ENCODE measurements at regions not wholly inside any gene's neighbourhood (a gene's known extent, or its start where the extent isn't known, plus 50 kb on each side); places are given as distances from the start of the nearest gene placed in this dataset.

DNA sequence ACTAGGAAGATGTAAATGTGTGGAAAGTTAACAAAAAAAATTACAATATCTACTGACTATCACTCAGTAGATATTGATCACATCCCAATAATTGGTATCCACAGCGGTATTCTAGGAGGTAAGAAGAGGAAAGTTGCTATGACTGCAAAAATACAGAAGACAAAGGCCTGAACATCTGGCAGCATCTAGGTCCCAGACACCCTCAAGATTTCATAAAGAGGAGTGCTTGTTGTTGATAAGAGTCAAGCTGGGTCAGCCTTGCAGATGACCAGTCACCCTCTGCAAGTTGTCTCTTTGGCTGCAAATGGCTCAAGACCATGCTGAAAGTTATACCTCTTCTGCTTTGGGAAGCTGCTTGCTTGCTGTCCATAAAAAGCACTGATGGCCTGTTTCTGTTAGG is 179.8 kb upstream of the FOXN2 start:
- intact Hi-C loops (cut with micrococcal nuclease): no loop called here
- Histone ChIP-seq H3K27ac (ENCODE audit: extremely low read depth, low read depth, low read length) (no peak overlapping the region), H3K9me3 (replicated peaks; ENCODE audit: control insufficient read depth, insufficient read depth, low read depth, low read length) (no peaks in the 10 kb centered on the region; the same call in 1 of the 2 replicates), H3K9ac (ENCODE audit: insufficient read depth in 1 of 2, low read depth in 2 of 2, low read length in 2 of 2) (no peak overlapping the region), H3K4me2 (ENCODE audit: insufficient read depth, low read length) (peak overlapping the region; percentile 53), H4K20me1 (replicated peaks; ENCODE audit: control insufficient read depth, insufficient read depth, low read length) (no peaks in the 10 kb centered on the region), H3K79me2 (ENCODE audit: control insufficient read depth, insufficient read depth, low read length) (no peaks in the 10 kb centered on the region), H3K4me1 (replicated peaks in 1 of 2; ENCODE audit: control insufficient read depth in 2 of 2, insufficient read depth in 2 of 2, low read length in 2 of 2) (peaks cover 0 to 16% of the 10 kb centered on the region in 2 experiments; a peak in 2 of 5 replicates), H3K9me1 (ENCODE audit: control insufficient read depth, insufficient read depth, low read length) (no peaks in the 10 kb centered on the region), H3K27me3 (ENCODE audit: control insufficient read depth in 2 of 2, insufficient read depth in 2 of 2, low read length in 2 of 2) (no peaks in the 10 kb centered on the region), H2AFZ (ENCODE audit: low read depth, low read length) (peak overlapping the region; percentile 3; the same call in 1 of the 2 replicates), H3K36me3 (ENCODE audit: control insufficient read depth, insufficient read depth, low read length) (no peaks in the 10 kb centered on the region), H3K4me3 (no peak overlapping the region)
- WGBS (ENCODE audit: insufficient coverage, low coverage, missing lambda C conversion rate): 10% methylated on average over 1 of the region's 1 CpG
- CTCF ChIA-PET (ENCODE audit: low intra/inter-chr PET ratio): no interaction called here
- peak; percentile 40 to 82 (median 64) for DNase-seq (ENCODE audit: extremely low read depth in 1 of 4, low spot score in 3 of 4)
- peak; percentile 91 for ATAC-seq
- in situ Hi-C loops (cut with MboI): no loop called here
- POLR2A ChIA-PET: interaction anchor here (0.7 to 2.9 kb wide), 4 partner anchors 9 to 66 kb away, joined by 3 to 26 read pairs (median 4); no protein-coding TSS in a partner anchor
- no TSS peak for BruUV-seq (replicated peaks)
- peak; percentile 95 for FAIRE-seq
- TF ChIP-seq MEIS2 (IDR thresholded peaks at IDR 0.05; ENCODE audit: partially characterized antibody) (peak; percentile 2), ATF7 (IDR thresholded peaks at IDR 0.05) (peak; percentile 24; the same call in 1 of the 2 replicates), RBM25 (IDR thresholded peaks at IDR 0.05; ENCODE audit: low read depth, low read length, severe bottlenecking) (no peak), ELF4 (CRISPR knock-in tag; IDR thresholded peaks at IDR 0.05) (no peak), ZNF780A (CRISPR knock-in tag; IDR thresholded peaks at IDR 0.05) (no peak), ZBTB1 (CRISPR knock-in tag; IDR thresholded peaks at IDR 0.05; ENCODE audit: borderline replicate concordance, low read depth) (no peak), RFX1 (IDR thresholded peaks at IDR 0.05) (peak; percentile 64), SMAD4 (CRISPR knock-in tag; conservative IDR thresholded peaks at IDR 0.05) (peak; percentile 60), TAL1 (IDR thresholded peaks at IDR 0.05) (peak; percentile 90), KDM1A (IDR thresholded peaks at IDR 0.05) (0 out of 4 replicates have a peak, but pooled peaks of 1 of the 2 experiments have one; percentile 44), FOXJ3 (CRISPR knock-in tag; IDR thresholded peaks at IDR 0.05) (0 out of 2 replicates have a peak, but pooled peaks have one; percentile 36), TAF7 (tag; IDR thresholded peaks at IDR 0.05) (no peak), EP400 (IDR thresholded peaks at IDR 0.05) (no peak), SMC3 (conservative IDR thresholded peaks at IDR 0.05; ENCODE audit: insufficient read depth, low read depth, low read length) (no peak), PML (IDR thresholded peaks at IDR 0.05; ENCODE audit: low read length) (peak; percentile 80), CBFA2T3 (IDR thresholded peaks at IDR 0.05) (peak; percentile 93), MED1 (CRISPR knock-in tag; IDR thresholded peaks at IDR 0.05; ENCODE audit: borderline replicate concordance) (no peak), EP300 (IDR thresholded peaks at IDR 0.05; ENCODE audit: low read length) (peak; percentile 62; the same call in 1 of the 2 replicates), ZNF121 (CRISPR knock-in tag; conservative IDR thresholded peaks at IDR 0.05) (no peak), NFIC (IDR thresholded peaks at IDR 0.05) (peak; percentile 71), TEAD4 (IDR thresholded peaks at IDR 0.05; ENCODE audit: low read length) (peak; percentile 91), TEAD4 (CRISPR knock-in tag; IDR thresholded peaks at IDR 0.05; ENCODE audit: borderline replicate concordance) (no peak), HDAC2 (IDR thresholded peaks at IDR 0.05) (peak; percentile 32; the same call in 1 of the 2 replicates), SMARCA4 (IDR thresholded peaks at IDR 0.05) (peak; percentile 81)
- TF ChIP-seq, protein P1, sequence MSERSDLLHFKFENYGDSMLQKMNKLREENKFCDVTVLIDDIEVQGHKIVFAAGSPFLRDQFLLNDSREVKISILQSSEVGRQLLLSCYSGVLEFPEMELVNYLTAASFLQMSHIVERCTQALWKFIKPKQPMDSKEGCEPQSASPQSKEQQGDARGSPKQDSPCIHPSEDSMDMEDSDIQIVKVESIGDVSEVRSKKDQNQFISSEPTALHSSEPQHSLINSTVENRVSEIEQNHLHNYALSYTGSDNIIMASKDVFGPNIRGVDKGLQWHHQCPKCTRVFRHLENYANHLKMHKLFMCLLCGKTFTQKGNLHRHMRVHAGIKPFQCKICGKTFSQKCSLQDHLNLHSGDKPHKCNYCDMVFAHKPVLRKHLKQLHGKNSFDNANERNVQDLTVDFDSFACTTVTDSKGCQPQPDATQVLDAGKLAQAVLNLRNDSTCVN (CRISPR knock-in tag; IDR thresholded peaks at IDR 0.05): no peak
- TF ChIP-seq, protein P2, sequence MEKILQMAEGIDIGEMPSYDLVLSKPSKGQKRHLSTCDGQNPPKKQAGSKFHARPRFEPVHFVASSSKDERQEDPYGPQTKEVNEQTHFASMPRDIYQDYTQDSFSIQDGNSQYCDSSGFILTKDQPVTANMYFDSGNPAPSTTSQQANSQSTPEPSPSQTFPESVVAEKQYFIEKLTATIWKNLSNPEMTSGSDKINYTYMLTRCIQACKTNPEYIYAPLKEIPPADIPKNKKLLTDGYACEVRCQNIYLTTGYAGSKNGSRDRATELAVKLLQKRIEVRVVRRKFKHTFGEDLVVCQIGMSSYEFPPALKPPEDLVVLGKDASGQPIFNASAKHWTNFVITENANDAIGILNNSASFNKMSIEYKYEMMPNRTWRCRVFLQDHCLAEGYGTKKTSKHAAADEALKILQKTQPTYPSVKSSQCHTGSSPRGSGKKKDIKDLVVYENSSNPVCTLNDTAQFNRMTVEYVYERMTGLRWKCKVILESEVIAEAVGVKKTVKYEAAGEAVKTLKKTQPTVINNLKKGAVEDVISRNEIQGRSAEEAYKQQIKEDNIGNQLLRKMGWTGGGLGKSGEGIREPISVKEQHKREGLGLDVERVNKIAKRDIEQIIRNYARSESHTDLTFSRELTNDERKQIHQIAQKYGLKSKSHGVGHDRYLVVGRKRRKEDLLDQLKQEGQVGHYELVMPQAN (IDR thresholded peaks at IDR 0.05; ENCODE audit: borderline replicate concordance): no peak

Data from K562 (cell line).